HG02678 (cell line): ENCODE measurements at regions not wholly inside any gene's neighbourhood (a gene's known extent, or its start where the extent isn't known, plus 50 kb on each side); places are given as distances from the start of the nearest gene placed in this dataset.
"Not testable (repeated sequence)": the region's sequence is repeated elsewhere in the genome, so short reads cannot be mapped to it uniquely, and the experiment has no call there.

ENCODE experiments used
- ATAC-seq: cut with Tn5 transposase; IDR thresholded peaks from one replicate; pipeline ENCODE4 v1.9.1; 2021; ENCODE audit warnings: mild to moderate bottlenecking, moderate library complexity; ENCODE audit not compliant: unreplicated experiment

- no peak for ATAC-seq
Measured at GRCh38 chr3:152209776-152210175, 59.0 kb upstream of the MBNL1 start.

DNA sequence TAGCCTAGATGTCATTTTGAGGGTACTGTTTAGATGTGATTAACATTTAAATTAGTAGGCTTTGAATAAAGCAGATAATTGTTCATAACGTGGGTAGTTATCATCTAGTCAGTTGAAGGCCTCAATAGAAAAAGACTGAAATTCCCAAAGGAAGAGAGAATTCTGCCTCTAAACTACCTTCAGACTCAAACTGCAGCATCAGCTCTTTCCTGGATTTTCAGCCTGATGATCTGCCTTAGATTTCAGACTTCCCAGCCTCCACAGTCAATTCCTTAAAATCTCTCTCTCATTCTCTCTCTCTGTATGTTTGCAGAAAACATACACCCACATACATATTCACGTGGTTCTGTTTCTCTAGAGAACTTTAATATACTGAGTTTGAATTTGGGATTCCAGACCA lies 58.0 kb upstream of the MBNL1 start:
- ATAC-seq = no peak

- no peak for ATAC-seq
Measured at GRCh38 chr3:152211655-152212054, 57.1 kb upstream of the MBNL1 start.

- no peak for ATAC-seq
Measured at GRCh38 chr3:152213203-152213602, 55.5 kb upstream of the MBNL1 start.

DNA sequence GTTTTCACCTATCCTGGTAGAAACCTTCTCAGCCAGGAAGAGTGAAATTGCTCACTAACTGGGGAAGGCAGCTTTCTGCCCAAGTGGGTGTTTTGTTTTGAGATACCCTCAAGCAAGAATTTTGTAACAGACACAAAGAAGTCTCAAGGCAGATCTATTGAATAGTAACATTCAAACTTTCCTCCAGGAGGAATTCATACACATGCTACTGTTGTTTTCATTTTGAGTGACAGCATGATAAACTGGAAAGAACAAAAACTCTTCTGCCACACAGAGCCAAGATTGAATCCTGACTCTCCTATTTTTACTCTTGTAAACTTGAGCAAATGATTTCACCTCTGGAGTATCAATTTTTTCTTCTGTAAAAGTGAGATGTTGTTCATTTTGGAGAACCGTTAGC lies 54.8 kb upstream of the MBNL1 start:
- no peak for ATAC-seq

GRCh38 chr3:152216960-152217865 lies 51.5 kb upstream of the MBNL1 start:
- not testable (repeated sequence) for ATAC-seq

DNA sequence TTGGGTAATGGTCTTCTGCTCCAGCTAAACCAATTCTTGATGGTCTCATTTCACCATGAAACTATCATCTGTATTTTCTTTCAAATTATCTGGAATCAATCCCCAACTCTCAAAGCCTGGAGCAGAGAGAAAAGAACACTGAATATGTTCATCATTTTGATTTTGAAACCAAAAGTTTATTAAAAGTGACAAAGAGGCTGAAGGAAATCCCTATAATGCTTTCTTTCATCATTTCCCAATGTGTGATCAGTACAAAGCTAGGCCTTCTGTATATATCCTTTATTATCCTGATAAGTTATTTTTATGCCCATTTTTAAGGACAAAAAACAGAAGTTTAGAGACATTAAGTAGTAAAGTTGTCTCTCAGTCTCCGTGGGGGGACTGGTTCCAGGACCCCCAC lies 50.1 kb upstream of the MBNL1 start:
- ATAC-seq = no peak
